H1 (cell line): ENCODE measurements at regions not wholly inside any gene's neighbourhood (a gene's known extent, or its start where the extent isn't known, plus 50 kb on each side); places are given as distances from the start of the nearest gene placed in this dataset.

ENCODE experiments used
- CBX8 ChIP-seq: fragments of 300-800, 300-1000 bp; sonication (generic); IDR thresholded peaks from 2 replicates; pipeline ENCODE4 v1.7.1; 2016; ENCODE audit warnings: low read depth, low read length, borderline replicate concordance
- CHD7 ChIP-seq: fragments of 300-600 bp; sonication (generic); IDR thresholded peaks from 2 replicates; pipeline ENCODE4 v1.7.1; 2012; ENCODE audit warnings: low read length, moderate library complexity, mild to moderate bottlenecking, inconsistent platforms; ENCODE audit not compliant: insufficient replicate concordance
- MAX ChIP-seq: IDR thresholded peaks from 2 replicates; pipeline ENCODE4 v1.6.1; 2012; ENCODE audit warnings: inconsistent platforms
- SIX5 ChIP-seq: IDR thresholded peaks from 2 replicates; pipeline ENCODE4 v1.6.1; 2011; ENCODE audit warnings: mild to moderate bottlenecking, low read depth, low read length
- SUZ12 ChIP-seq: fragments of 200-600 bp; sonication (generic); IDR thresholded peaks from 2 replicates; pipeline ENCODE4 v1.6.1; 2012; ENCODE audit warnings: mild to moderate bottlenecking, inconsistent platforms, low read length, moderate library complexity, mixed read lengths

GRCh38 chr5:159713773-159714172 is 202.5 kb upstream of the ADRA1B start (continued):
- TF ChIP-seq CHD7: no peak
- no peak for TF ChIP-seq SUZ12
- no peak for TF ChIP-seq SIX5
- TF ChIP-seq MAX: no peak
- TF ChIP-seq CBX8: no peak
